HG03135 (cell line): ENCODE measurements at regions not wholly inside any gene's neighbourhood (a gene's known extent, or its start where the extent isn't known, plus 50 kb on each side); places are given as distances from the start of the nearest gene placed in this dataset.
"Not testable (repeated sequence)": the region's sequence is repeated elsewhere in the genome, so short reads cannot be mapped to it uniquely, and the experiment has no call there.

ENCODE experiments used
- ATAC-seq: cut with Tn5 transposase; IDR thresholded peaks from one replicate; pipeline ENCODE4 v1.9.1; 2021; ENCODE audit warnings: mild to moderate bottlenecking, moderate library complexity; ENCODE audit not compliant: unreplicated experiment

DNA sequence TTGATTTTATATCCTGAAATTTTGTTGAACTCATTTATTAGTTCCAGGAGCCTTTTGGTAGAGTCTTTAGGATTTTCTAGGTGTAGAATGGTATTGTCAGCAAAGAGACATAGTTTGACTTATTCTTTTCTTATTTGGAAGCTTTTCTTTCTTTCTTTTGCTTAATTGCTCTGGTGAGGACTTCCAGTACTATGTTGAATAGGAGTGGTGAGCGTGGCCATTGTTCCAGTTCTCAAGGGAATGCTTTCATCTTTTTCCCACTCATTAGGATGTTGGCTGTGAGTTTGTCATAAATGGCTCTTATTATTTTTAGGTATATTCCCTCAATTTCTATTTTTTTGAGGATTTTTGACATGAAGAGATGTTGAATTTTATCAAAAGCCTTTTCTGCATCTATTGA is 182.2 kb upstream of the SPRY2 start:
- ATAC-seq = no peak

DNA sequence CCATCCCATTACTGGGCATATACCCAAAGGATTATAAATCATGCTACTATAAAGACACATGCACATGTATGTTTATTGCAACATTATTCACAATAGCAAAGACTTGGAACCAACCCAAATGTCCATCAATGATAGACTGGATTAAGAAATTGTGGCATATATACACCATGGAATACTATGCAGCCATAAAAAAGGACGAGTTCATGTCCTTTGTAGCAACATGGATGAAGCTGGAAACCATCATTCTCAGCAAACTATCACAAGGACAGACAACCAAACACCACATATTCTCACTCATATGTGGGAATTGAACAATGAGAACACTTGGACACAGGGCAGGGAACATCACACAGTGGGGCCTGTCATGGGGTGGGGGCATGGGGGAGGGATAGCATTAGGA is 181.5 kb upstream of the SPRY2 start:
- ATAC-seq = not testable (repeated sequence)

DNA sequence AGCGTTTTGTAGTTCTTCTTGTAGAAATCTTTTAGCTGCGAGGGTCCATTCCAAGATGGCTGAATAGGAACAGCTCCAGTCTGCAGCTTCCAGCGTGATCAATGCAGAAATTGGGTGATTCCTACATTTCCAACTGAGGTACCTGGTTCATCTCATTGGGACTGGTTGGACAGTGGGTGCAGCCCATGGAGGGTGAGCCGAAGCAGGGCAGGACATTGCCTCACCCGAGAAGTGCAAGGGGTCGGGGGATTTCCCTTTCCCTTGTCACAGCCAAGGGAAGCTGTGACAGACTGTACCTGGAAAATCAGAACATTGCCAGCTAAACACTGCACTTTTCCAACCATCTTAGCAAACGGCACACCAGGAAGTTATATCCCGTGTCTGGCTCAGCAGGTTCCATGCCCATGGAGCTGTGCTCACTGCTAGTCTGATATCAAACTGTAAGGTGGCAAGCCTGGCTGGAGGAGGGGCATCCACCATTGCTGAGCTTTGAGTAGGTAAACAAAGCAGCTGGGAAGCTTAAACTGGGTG is 176.0 kb upstream of the SPRY2 start:
- no peak for ATAC-seq

DNA sequence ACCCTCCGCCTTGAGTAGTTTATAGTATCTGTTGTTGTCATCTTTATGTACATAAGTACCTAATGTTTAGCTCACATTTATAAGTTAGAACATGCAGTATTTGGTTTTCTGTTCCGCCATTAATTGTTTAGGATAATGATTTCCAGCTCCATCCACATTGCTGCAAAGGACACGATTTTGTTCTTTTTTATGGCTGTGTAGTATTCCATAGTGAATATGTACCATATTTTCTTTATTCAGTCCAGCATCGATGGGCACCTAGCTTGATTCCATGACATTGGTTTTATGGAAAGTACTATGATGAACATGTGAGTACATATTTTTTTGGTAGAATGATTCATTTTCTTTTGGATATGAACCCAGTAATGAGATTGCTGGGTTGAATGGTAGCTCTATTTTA is 174.4 kb upstream of the SPRY2 start:
- ATAC-seq = no peak

DNA sequence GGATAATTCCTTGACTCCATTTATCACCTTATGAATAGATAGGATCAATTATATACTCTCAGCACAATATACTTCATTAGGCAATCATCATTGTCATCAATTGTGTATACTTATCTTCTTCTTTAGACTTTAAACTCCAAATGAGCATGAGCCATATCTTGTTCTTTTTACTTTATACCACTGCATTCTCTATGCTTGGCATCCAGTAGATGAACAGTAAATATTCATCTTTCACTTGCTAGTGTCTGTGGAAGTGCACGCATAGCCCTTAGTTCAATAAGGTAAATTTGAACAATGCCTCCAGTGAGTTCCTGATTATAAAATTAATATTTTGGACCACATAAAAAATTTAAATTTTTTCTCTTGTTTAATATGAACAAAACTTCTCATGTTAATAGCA is 172.3 kb upstream of the SPRY2 start:
- no peak for ATAC-seq

DNA sequence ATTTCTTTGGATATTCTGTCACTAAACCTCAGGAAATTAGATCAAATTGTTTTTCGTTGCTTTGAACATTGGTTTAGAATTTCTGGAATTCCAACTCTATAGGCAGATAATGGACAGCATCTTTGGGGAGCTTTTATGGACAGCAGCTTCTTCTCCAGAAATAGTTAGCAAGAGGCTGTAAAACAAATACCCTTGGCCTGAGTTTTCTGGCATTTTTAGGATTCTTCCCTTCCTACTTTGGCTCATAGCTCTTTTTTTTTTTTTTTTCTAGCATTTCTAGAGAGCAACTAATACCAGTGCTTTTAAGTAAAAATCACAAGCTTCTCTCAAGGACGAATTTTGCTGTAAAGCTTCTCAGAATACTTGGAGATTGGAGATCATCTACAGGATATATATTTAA is 169.8 kb upstream of the SPRY2 start:
- ATAC-seq = no peak

DNA sequence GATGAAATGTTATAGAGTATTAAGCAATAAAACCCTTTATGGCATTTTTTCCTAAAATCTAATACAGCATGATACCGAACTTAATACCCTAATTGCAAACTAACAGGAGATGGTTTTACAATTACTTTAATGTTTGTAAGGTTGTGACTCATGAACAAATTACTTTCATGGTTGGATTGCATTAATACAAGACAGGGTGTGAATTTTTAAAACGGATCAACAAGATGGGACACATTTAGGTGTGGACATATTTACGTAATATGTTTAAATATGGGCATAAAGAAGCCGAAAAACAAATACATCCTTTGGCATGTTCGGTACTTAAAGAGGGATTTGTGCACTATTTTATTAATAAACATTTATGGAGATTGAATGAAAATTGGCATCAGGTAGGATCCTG is 168.3 kb upstream of the SPRY2 start:
- ATAC-seq = no peak

DNA sequence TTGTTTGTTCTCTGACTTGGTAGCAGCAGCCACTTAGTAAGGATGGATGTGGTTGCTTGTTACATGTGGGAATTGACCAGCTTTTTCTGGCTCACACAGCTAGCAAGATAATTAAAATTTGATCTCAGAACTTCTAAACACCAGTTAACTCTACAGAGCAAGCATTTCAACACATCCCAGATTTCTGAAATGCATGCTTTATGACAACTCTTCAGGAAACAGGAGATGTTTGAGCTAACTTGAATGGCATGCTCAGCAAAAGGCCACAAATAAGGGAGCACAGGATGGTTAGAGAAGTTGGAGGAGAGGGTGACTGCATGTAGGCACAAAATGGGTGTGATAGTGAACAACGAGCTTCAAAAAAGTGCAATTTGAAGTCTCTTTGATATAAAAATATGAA is 167.1 kb upstream of the SPRY2 start:
- no peak for ATAC-seq

DNA sequence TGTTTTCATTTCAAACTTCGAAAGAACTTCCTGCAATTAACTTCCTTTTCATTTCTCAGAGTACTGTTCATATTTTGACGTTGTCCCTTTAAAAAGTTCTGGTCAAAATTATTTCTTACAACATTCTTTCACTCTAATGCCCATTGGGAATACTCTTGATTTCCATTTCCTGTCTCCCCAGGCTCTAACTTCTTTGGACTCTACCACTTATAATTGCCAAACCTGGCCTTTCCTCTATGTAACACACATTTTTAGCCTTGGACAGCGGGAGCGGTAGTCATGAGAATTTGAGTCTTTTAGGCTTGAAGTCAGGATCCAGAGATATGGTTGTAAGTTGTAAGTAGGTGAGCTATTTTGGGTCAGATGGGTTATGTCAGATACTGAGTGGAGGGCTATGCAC is 163.5 kb upstream of the SPRY2 start:
- ATAC-seq = no peak

DNA sequence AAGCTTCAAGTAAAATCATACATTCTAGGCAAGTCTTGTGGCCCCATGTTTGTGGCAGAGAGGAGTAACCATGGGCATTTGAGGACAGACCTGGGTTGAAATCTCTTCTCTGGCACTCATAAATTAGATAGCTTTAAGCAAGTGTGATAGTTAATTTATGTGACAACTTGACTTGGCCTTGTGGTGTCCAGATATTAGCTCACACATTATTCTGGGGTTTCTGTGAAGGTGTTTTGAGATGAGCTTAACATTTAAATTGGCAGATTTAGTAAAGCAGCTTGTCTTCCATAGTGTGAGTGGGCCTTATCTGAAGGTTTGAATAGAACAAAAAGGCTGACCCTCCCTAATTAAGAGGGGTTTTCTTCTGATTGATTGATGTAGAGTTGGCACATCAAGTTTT is 161.4 kb upstream of the SPRY2 start:
- ATAC-seq = no peak

DNA sequence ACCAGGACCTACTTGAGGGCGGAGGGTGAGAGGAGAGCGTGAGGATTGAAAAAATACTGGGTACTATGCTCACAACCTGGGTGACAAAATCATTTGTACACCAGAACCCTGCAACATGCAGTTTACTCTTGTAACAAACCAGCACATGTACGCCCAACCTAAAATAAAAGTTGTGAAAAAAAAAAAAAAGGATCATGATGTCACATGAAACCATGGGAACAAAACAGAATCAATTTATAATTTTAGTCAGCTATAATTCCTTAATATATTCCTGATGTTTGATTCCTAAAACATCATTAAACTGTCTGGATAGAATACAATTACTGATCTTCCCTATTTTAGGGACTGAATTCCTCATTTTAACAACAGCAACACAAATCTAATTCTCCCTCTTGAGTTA is 160.6 kb upstream of the SPRY2 start:
- ATAC-seq = no peak

DNA sequence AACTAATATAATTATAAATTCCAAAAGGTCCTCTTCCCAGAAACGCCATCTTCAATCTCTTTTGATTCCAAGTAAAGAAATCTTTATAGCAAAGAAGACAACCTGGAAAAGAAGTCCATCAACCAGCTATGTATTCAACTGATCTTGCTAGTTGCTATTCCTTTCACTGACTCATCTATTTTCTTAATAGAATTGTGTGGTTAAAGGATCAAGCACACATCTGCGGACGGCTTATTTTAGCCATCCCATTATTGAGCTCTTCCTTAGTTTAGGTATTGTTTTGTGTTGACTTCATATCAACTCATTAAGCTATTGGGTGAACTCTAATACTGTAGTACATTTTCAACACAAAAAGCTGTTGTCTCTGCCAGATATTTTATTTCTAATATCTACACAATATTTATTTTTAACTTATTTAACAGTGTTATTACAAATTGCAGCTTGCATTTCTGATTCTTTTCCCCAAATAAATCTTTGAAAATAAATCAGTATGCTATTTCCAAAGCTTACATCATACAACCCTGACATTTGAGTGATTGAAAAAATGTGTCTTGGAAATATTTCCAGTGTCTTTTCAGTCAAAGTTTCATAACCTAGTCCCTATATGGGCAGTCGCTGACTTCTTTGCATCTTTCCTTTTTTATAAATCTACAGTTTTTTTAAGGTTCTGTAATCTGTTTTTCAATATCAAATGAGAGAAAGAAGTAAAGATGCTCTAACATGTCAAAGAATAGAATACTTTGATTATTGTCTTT is 158.8 kb upstream of the SPRY2 start:
- no peak for ATAC-seq

DNA sequence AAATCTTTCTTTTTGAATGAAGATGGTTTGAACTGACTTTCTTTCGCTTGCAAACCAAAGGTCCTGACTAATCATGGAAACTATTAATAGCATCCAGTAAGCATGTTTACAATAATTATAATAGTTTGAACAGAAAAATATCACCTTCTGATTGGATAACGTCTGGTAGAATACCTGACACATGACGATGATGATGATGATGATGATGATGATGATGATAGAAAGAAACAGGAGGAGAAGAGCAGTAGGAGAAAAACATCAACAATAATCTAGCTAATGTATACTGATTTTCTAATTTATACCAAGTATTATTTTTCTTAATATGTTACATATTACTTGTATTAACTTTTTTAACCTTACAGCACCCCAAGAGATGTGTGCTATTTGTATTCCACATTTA is 157.5 kb upstream of the SPRY2 start:
- ATAC-seq = no peak

DNA sequence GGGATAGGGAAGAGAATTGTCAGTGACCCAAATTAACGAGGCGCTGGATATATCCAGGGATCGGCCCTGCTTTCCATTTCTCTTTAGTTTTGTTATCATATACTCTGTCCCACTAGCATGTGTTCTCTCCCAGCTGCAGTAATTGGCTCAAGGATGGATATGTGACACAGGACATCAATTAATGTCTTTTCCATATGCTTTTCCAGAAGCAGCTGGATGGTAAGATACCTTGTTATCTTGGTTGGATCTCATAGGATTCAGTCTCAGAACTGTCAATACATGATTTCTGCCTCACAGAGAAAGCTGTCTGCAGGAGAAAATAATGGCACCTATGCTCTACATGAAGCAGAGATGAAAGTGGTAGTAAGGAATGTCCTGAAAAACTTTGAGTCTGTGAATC is 157.1 kb upstream of the SPRY2 start:
- no peak for ATAC-seq

DNA sequence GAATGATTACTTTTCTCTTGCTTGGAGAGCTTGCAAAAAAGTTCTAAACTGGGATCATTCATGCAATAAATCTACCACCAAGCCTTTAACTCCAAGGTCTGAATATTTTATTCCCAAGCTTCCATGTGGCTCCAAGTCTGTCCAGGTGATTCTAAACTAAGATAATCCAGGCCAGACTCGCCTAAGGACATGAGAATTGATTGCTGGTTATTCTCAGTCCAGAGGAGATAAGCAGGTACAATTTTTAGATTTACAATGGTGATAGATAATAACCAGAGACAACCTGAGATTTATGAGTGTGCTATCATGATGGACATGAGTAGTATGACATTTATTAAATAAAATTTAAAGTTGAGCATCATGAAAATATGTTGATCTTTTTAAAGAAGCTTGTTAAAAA is 156.5 kb upstream of the SPRY2 start:
- ATAC-seq = no peak

DNA sequence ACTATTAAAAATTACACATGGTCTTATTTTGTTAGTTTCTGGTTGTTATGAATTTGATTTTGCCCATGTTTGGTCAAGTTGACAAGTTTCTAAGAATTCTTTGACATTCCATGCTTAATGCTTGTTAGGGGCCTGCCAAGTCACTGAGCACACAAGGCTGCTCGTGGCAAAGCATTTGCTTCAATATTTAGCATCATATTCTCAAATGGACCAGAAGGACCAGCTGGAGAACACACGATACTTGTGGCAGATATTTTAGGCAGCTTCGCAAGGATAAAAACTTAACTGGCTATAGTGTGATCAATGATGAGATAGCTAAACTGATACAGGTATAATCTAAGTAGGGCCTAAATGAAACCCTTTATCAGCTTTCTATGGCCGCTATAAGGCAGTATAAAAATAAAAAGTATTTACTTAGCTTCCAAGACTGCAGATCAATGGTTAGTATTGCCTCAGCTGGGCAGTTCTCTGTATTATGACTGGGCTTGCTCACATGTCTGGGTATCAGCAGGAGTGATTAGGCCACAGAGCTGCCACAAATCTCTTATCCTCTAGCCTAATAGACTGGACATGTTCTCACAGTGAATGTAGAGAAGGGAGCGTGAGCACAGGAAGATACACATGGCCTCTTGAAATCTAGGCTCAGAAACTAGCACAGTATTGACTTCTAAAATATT is 155.9 kb upstream of the SPRY2 start:
- ATAC-seq = no peak

DNA sequence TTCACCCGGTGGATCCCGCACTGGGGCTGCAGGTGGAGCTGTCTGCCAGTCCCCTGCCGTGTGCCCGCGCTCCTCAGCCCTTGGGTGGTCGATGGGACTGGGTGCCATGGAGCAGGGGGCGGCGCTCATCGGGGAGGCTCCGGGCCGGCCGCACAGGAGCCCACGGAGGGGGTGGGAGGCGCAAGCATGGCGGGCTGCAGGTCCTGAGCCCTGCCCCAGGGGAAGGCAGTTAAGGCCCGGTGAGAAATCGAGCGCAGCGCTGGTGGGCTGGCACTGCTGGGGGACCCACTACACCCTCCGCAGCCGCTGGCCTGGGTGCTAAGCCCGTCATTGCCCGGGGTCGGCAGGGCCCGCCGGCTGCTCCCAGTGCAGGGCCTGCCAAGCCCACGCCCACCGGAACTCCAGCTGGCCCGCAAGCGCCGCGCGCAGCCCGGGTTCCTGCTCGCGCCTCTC is 149.6 kb upstream of the SPRY2 start:
- ATAC-seq = not testable (repeated sequence)

DNA sequence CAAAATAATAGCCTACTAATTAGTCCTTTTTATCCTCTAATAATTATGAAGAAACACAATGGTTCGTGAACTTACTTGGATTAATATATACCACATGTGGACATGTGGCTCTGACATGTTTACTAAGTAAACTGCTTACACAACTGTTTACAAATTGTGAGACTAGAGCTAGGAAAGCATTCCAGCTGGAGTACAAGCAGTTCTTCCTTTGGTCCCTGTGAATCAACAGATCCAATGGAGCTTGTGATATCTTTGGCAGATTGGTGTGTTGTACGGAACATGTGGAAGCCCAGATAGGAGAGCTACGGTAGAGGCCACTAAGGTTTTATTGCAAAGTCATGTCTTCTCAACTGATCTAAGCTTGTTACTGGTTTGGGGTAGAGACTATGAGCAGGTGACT is 145.5 kb upstream of the SPRY2 start:
- no peak for ATAC-seq

DNA sequence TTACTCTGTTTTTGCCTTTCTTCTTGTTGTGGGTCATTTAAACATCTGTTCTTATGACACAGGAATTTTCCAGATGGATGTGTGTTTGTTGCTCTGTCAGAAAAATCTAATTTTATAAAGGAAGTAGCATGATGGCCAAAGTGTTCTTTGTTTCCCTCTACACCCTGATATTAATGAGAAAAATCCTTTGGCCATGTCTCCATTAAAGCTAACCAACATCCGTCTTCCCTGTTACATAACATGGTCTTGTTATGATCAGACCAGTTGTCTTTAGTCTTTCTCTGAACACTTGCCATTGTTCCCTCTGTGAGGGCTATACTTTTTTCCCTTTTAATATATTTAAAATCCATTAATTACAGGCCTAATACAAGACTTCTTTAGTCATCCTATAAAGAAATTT is 142.2 kb upstream of the SPRY2 start:
- no peak for ATAC-seq

DNA sequence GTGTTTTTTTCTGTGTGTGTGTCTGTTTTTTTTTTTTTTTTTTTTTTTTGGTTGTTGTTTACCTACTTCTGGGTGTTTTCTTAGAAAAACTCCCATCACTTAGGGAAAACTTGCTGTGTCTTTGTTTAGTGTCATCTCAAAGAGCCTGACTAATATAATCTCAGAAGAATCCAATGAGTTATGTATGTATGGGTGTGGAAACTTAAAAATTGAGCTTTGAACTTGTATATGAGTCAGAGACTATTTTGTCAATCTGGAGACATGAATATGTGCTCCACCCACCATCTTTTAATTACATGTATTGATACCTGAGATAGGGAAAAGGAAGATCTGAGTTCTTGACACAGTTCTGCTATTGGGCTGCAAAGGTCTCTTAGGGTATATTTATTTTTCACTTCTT is 140.7 kb upstream of the SPRY2 start:
- ATAC-seq = no peak

DNA sequence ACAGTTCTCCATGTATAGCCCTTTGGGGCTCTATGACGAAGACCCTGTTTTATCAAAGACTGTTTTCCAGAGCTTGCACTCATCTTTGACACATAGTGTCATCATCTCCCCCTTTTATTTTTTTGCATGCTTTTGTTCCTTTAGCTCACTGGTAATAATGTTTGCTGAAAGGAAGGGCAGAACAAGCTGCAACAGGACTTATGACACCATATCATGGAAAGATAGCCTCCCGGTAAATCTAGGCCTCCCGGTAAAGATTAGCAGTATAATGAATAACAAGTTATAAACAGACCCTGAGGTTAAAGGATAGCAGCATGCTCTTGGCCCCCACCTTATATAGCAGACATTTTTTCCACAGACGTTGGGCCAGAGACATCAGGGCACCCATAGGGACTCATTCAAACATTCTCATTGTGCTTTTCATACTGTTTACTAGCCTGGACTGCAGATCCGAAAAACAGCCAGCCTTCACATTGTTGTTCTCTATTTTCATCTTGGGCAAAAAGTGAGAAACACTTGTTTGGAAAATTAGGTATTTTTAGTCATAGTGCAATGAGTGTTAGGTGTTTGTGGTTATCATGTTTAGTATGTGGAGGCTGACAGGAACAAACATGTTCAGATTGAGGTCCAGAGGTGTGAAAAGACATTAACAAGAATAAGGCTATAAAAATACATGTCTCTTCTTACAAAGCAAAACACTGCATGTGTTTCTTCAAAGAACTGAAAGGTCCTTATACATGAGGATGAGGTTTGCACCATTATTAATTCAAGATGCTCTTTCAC is 136.9 kb upstream of the SPRY2 start:
- no peak for ATAC-seq

DNA sequence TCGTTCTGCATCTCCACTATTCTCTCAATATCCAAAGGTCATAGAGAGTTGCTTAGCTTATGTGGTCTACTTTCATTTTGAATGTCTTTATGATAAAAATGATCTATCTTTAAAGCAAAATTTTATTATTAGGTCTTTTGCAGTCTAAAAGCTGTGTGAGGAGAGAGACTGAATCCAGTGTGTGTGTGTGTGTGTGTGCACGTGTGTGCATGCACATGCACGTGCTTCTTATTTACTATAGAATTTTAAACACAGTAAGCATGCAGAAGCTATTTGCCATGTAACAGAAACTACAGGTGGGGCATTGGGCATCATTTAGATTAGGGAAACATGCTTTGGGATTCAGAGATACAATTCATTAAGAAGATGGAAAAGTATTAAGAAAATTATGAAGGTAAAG is 136.0 kb upstream of the SPRY2 start:
- no peak for ATAC-seq
